Suprapubic skin (tissue), 4 donors: ENCODE measurements at regions not wholly inside any gene's neighbourhood (a gene's known extent, or its start where the extent isn't known, plus 50 kb on each side); places are given as distances from the start of the nearest gene placed in this dataset.

Source experiments
- DNase-seq, 2 donors: peaks; one replicate each; pipeline ENCODE4 v3.0.0-alpha.2; 2019; ENCODE audit warnings: low spot score in 2 of 2
- H3K27ac ChIP-seq: fragments of 200-600 bp; sonication (generic); one replicate; pipeline ENCODE4 v1.5.1; 2019
- H3K27me3 ChIP-seq: fragments of 200-600 bp; sonication (generic); one replicate; pipeline ENCODE4 v1.5.1; 2019
- H3K36me3 ChIP-seq: fragments of 200-600 bp; sonication (generic); one replicate; pipeline ENCODE4 v1.5.1; 2019
- H3K4me1 ChIP-seq: fragments of 200-600 bp; sonication (generic); one replicate; pipeline ENCODE4 v1.5.1; 2019
- H3K4me3 ChIP-seq: fragments of 200-600 bp; sonication (generic); one replicate; pipeline ENCODE4 v1.5.1; 2019; ENCODE audit warnings: mild to moderate bottlenecking
- H3K9me3 ChIP-seq: fragments of 200-600 bp; sonication (generic); one replicate; pipeline ENCODE4 v1.5.1; 2019
- EP300 ChIP-seq: sonication (generic); formaldehyde crosslinking; IDR thresholded peaks from one replicate; pipeline ENCODE4 v1.6.1; 2017; ENCODE audit warnings: antibody characterized with exemption
- POLR2A ChIP-seq, 2 donors: fragments of 450-650 bp; IDR thresholded peaks; one replicate each; pipeline ENCODE4 v1.6.1; 2017; ENCODE audit warnings: antibody characterized with exemption in 2 of 2, mild to moderate bottlenecking in 2 of 2, moderate library complexity in 2 of 2
- POLR2AphosphoS5 ChIP-seq, 3 donors: sonication (generic); formaldehyde crosslinking; IDR thresholded peaks; one replicate each; pipeline ENCODE4 v1.6.1; 2017; ENCODE audit warnings: antibody characterized with exemption in 3 of 3
- WGBS: methylation state at CpG from one replicate; pipeline ENCODE4 v1.1.5; 2018; 5-methylcytosine and 5-hydroxymethylcytosine counted together
- TF ChIP-seq, protein P1 (sequence below), 2 donors: fragments of 200-600 bp in 1 of 2; fragments of 450-650 bp in 1 of 2; sonication (generic) in 1 of 2; IDR thresholded peaks; one replicate each; pipeline ENCODE4 v1.5.1; 2016 to 2019; ENCODE audit warnings: antibody characterized with exemption in 2 of 2, mild to moderate bottlenecking in 1 of 2, moderate library complexity in 1 of 2

DNA sequence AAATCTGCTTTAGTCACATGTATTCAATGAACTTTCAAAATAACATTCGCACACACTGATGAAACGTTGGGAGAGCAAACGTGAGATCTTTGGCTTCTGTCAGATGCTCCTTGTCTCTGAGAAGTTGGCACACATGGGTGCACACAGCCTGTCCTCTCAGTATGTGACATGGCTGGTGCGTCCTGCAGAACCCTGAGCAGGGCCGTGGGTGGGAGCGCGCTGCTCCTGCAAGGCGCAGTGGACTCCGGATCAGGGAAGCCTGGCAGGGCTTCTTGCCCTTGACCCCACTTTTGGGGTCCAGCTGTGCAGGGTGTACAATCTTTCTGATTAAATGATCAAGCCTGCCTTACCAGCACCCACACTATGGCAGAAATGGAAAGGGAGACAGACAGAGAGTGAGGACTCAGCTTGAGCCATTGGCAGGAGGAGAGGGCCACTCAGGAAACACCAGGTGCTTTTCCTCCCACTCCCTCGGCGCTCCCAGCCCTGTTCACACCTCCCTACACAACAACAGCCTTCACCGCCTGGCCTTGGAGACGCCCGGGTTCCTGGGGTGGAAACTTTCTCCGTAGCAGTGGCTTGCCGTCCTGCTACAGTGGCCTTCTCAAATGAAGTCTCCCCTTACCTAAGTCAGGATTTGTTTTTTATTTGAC, 108.4 kb upstream of the SNTG2 start:
- TF ChIP-seq POLR2AphosphoS5 (IDR thresholded peaks at IDR 0.05), result no peak
- TF ChIP-seq, protein P1, sequence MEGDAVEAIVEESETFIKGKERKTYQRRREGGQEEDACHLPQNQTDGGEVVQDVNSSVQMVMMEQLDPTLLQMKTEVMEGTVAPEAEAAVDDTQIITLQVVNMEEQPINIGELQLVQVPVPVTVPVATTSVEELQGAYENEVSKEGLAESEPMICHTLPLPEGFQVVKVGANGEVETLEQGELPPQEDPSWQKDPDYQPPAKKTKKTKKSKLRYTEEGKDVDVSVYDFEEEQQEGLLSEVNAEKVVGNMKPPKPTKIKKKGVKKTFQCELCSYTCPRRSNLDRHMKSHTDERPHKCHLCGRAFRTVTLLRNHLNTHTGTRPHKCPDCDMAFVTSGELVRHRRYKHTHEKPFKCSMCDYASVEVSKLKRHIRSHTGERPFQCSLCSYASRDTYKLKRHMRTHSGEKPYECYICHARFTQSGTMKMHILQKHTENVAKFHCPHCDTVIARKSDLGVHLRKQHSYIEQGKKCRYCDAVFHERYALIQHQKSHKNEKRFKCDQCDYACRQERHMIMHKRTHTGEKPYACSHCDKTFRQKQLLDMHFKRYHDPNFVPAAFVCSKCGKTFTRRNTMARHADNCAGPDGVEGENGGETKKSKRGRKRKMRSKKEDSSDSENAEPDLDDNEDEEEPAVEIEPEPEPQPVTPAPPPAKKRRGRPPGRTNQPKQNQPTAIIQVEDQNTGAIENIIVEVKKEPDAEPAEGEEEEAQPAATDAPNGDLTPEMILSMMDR (IDR thresholded peaks at IDR 0.05), result no peak
- no peak for TF ChIP-seq EP300
- no peak for TF ChIP-seq POLR2A (IDR thresholded peaks at IDR 0.05)
- H3K4me1 ChIP-seq, result no peaks in the 10 kb centered on the region
- DNase-seq, result no peak
- no peak overlapping the region for H3K4me3 ChIP-seq
- H3K27me3 ChIP-seq, result peaks cover 15% of the 10 kb centered on the region
- 73% methylated on average over 16 of the region's 16 CpGs for WGBS
- H3K9me3 ChIP-seq, result no peaks in the 10 kb centered on the region
- H3K27ac ChIP-seq, result no peak overlapping the region
- H3K36me3 ChIP-seq, result no peaks in the 10 kb centered on the region

DNA sequence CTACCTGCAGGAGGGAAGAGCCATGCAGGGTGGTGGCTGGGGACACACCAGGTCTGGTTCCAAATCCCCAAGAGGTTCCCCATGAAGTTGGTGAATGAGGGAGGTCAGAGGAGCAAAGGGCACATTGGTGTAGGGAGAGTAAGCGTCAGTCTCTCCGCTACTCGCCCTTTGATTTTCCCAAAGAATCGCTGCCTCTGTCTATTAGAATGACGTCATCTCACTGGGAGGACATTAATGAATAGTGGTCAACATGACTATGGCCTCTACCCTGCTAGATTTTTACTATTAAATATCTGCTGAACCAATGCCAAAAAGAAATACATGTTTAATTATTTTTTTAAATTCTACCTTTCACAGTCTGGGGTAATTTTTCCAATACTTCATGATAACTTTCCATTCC, 109.6 kb upstream of the SNTG2 start:
- DNase-seq, result no peak
- H3K4me1 ChIP-seq, result no peaks in the 10 kb centered on the region
- peaks cover 15% of the 10 kb centered on the region for H3K27me3 ChIP-seq
- no peak overlapping the region for H3K27ac ChIP-seq
- H3K36me3 ChIP-seq, result no peaks in the 10 kb centered on the region
- no peaks in the 10 kb centered on the region for H3K9me3 ChIP-seq
- 78% methylated on average over 5 of the region's 5 CpGs for WGBS
- no peak overlapping the region for H3K4me3 ChIP-seq
- TF ChIP-seq POLR2A (IDR thresholded peaks at IDR 0.05) (no peak), EP300 (no peak), POLR2AphosphoS5 (IDR thresholded peaks at IDR 0.05) (no peak)
- TF ChIP-seq, protein P1 (IDR thresholded peaks at IDR 0.05), result no peak

- TF ChIP-seq POLR2AphosphoS5 (IDR thresholded peaks at IDR 0.05) (no peak), POLR2A (IDR thresholded peaks at IDR 0.05) (no peak), EP300 (no peak)
- TF ChIP-seq, protein P1 (IDR thresholded peaks at IDR 0.05), result no peak
- Histone ChIP-seq H3K27ac (no peak overlapping the region), H3K9me3 (no peaks in the 10 kb centered on the region), H3K4me1 (peaks cover 6% of the 10 kb centered on the region), H3K36me3 (no peaks in the 10 kb centered on the region), H3K4me3 (no peak overlapping the region), H3K27me3 (peaks cover 11% of the 10 kb centered on the region)
- no peak for DNase-seq
- 79% methylated on average over 8 of the region's 10 CpGs for WGBS
Observed at GRCh38 chr2:834233-834632, 116.4 kb upstream of the SNTG2 start.

DNA sequence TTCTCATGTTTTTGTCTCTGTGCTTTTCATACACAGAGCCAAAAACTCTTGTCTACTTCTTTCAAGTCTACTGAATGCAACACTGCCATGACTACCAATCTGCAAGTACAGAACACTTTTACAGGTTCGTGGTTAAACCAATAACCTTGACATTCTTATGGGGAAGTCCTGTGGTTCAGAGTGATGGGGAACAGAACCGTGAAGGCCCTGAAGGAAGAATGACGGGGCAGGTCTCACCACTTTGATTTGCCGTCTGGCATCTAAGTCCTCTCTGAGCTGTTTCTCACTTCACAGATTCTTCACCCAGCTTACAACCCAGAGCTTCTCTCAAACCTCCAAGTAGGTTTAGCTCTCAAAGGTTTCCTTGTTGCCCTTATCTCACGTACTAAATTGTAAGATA, 117.5 kb upstream of the SNTG2 start:
- Histone ChIP-seq H3K4me3 (no peak overlapping the region), H3K9me3 (no peaks in the 10 kb centered on the region), H3K36me3 (no peaks in the 10 kb centered on the region), H3K27ac (no peak overlapping the region), H3K27me3 (peaks cover 5% of the 10 kb centered on the region), H3K4me1 (peaks cover 6% of the 10 kb centered on the region)
- no peak for DNase-seq
- WGBS, result 74% methylated on average over 5 of the region's 5 CpGs
- no peak for TF ChIP-seq POLR2AphosphoS5 (IDR thresholded peaks at IDR 0.05)
- TF ChIP-seq EP300, result no peak
- TF ChIP-seq POLR2A (IDR thresholded peaks at IDR 0.05), result no peak
- TF ChIP-seq, protein P1 (IDR thresholded peaks at IDR 0.05), result no peak

GRCh38 chr2:832635-833034, 118.0 kb upstream of the SNTG2 start:
- Histone ChIP-seq H3K9me3 (no peaks in the 10 kb centered on the region), H3K27ac (no peak overlapping the region), H3K4me3 (no peak overlapping the region), H3K4me1 (peaks cover 6% of the 10 kb centered on the region), H3K27me3 (peaks cover 5% of the 10 kb centered on the region), H3K36me3 (no peaks in the 10 kb centered on the region)
- TF ChIP-seq POLR2AphosphoS5 (IDR thresholded peaks at IDR 0.05) (no peak), POLR2A (IDR thresholded peaks at IDR 0.05) (no peak), EP300 (no peak)
- TF ChIP-seq, protein P1 (IDR thresholded peaks at IDR 0.05), result no peak
- WGBS, result 69% methylated on average over 2 of the region's 2 CpGs
- no peak for DNase-seq
